Suprapubic skin (tissue), 4 donors: ENCODE measurements at regions not wholly inside any gene's neighbourhood (a gene's known extent, or its start where the extent isn't known, plus 50 kb on each side); places are given as distances from the start of the nearest gene placed in this dataset.
A peak's percentile ranks its signal among the peaks of the same experiment; 100 is the strongest.

ENCODE experiments used
- DNase-seq, 2 donors: peaks; one replicate each; pipeline ENCODE4 v3.0.0-alpha.2; 2019; ENCODE audit warnings: low spot score in 2 of 2
- H3K27ac ChIP-seq: fragments of 200-600 bp; sonication (generic); one replicate; pipeline ENCODE4 v1.5.1; 2019
- H3K27me3 ChIP-seq: fragments of 200-600 bp; sonication (generic); one replicate; pipeline ENCODE4 v1.5.1; 2019
- H3K36me3 ChIP-seq: fragments of 200-600 bp; sonication (generic); one replicate; pipeline ENCODE4 v1.5.1; 2019
- H3K4me1 ChIP-seq: fragments of 200-600 bp; sonication (generic); one replicate; pipeline ENCODE4 v1.5.1; 2019
- H3K4me3 ChIP-seq: fragments of 200-600 bp; sonication (generic); one replicate; pipeline ENCODE4 v1.5.1; 2019; ENCODE audit warnings: mild to moderate bottlenecking
- H3K9me3 ChIP-seq: fragments of 200-600 bp; sonication (generic); one replicate; pipeline ENCODE4 v1.5.1; 2019
- EP300 ChIP-seq: sonication (generic); formaldehyde crosslinking; IDR thresholded peaks from one replicate; pipeline ENCODE4 v1.6.1; 2017; ENCODE audit warnings: antibody characterized with exemption
- POLR2A ChIP-seq, 2 donors: fragments of 450-650 bp; IDR thresholded peaks; one replicate each; pipeline ENCODE4 v1.6.1; 2017; ENCODE audit warnings: antibody characterized with exemption in 2 of 2, mild to moderate bottlenecking in 2 of 2, moderate library complexity in 2 of 2
- POLR2AphosphoS5 ChIP-seq, 3 donors: sonication (generic); formaldehyde crosslinking; IDR thresholded peaks; one replicate each; pipeline ENCODE4 v1.6.1; 2017; ENCODE audit warnings: antibody characterized with exemption in 3 of 3
- WGBS: methylation state at CpG from one replicate; pipeline ENCODE4 v1.1.5; 2018; 5-methylcytosine and 5-hydroxymethylcytosine counted together
- TF ChIP-seq, protein P1 (sequence below), 2 donors: fragments of 200-600 bp in 1 of 2; fragments of 450-650 bp in 1 of 2; sonication (generic) in 1 of 2; IDR thresholded peaks; one replicate each; pipeline ENCODE4 v1.5.1; 2016 to 2019; ENCODE audit warnings: antibody characterized with exemption in 2 of 2, mild to moderate bottlenecking in 1 of 2, moderate library complexity in 1 of 2

DNA sequence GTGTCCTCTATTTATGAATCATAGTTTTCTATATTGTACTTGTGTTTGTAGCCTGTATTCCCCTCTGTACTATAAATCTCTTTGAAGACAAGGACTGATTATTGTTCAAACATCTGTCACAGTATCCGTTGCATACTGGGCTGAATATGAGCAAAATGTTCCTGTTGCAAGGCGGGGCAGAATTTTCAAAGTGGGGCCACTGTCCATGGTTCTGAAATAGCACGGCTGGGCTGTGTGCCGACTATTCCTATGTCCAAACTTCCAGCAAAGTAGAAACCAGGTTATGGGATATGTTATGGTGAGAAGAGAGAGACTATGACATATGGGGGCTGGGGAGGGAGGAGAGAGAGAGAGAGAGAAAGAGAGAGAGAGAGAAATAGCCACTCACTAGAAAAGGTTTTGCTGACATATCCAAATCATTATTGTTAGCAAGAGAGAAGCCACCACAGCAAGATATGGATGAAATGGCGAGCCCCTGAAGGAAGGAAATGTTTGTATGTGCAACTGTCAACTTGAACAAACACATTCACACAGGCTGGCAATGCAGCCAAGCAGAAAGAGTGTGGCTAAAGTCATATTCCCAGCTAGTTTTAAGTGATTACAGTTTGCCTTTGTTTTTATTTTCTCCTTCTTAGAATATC lies 107.0 kb upstream of the GPR12 start:
- Histone ChIP-seq H3K27me3 (peaks cover 7% of the 10 kb centered on the region), H3K9me3 (no peaks in the 10 kb centered on the region), H3K4me3 (no peak overlapping the region), H3K36me3 (no peaks in the 10 kb centered on the region), H3K4me1 (no peaks in the 10 kb centered on the region), H3K27ac (no peak overlapping the region)
- 16% methylated on average over 5 of the region's 5 CpGs for WGBS
- TF ChIP-seq POLR2AphosphoS5 (IDR thresholded peaks at IDR 0.05) (no peak), POLR2A (IDR thresholded peaks at IDR 0.05) (no peak), EP300 (no peak)
- TF ChIP-seq, protein P1, sequence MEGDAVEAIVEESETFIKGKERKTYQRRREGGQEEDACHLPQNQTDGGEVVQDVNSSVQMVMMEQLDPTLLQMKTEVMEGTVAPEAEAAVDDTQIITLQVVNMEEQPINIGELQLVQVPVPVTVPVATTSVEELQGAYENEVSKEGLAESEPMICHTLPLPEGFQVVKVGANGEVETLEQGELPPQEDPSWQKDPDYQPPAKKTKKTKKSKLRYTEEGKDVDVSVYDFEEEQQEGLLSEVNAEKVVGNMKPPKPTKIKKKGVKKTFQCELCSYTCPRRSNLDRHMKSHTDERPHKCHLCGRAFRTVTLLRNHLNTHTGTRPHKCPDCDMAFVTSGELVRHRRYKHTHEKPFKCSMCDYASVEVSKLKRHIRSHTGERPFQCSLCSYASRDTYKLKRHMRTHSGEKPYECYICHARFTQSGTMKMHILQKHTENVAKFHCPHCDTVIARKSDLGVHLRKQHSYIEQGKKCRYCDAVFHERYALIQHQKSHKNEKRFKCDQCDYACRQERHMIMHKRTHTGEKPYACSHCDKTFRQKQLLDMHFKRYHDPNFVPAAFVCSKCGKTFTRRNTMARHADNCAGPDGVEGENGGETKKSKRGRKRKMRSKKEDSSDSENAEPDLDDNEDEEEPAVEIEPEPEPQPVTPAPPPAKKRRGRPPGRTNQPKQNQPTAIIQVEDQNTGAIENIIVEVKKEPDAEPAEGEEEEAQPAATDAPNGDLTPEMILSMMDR (IDR thresholded peaks at IDR 0.05), result no peak
- DNase-seq, result no peak

- 82% methylated on average over 5 of the region's 5 CpGs for whole genome bisulfite sequencing
These were observed 104.0 kb upstream of the GPR12 start for GRCh38 chr13:26864576-26864975.

GRCh38 chr13:26861941-26862340 lies 101.4 kb upstream of the GPR12 start:
- no peaks in the 10 kb centered on the region for H3K9me3 ChIP-seq
- no peaks in the 10 kb centered on the region for H3K4me1 ChIP-seq
- H3K36me3 ChIP-seq, result no peaks in the 10 kb centered on the region
- peaks cover 8% of the 10 kb centered on the region for H3K27me3 ChIP-seq
- DNase-seq, result no peak
- H3K4me3 ChIP-seq, result no peak overlapping the region
- TF ChIP-seq, protein P1 (IDR thresholded peaks at IDR 0.05), result no peak
- no peak for TF ChIP-seq POLR2A (IDR thresholded peaks at IDR 0.05)
- TF ChIP-seq EP300, result no peak
- TF ChIP-seq POLR2AphosphoS5 (IDR thresholded peaks at IDR 0.05), result no peak
- 33% methylated on average over 2 of the region's 2 CpGs for WGBS
- no peak overlapping the region for H3K27ac ChIP-seq

More at GRCh38 chr13:26864576-26864975, 104.0 kb upstream of the GPR12 start:
- TF ChIP-seq EP300 (no peak), POLR2AphosphoS5 (IDR thresholded peaks at IDR 0.05) (no peak), POLR2A (IDR thresholded peaks at IDR 0.05) (no peak)
- TF ChIP-seq, protein P1 (IDR thresholded peaks at IDR 0.05), result no peak
- Histone ChIP-seq H3K36me3 (no peaks in the 10 kb centered on the region), H3K9me3 (no peaks in the 10 kb centered on the region), H3K27ac (no peak overlapping the region), H3K4me3 (no peak overlapping the region), H3K4me1 (no peaks in the 10 kb centered on the region), H3K27me3 (peaks cover 6% of the 10 kb centered on the region)
- DNase-seq, result no peak

DNA sequence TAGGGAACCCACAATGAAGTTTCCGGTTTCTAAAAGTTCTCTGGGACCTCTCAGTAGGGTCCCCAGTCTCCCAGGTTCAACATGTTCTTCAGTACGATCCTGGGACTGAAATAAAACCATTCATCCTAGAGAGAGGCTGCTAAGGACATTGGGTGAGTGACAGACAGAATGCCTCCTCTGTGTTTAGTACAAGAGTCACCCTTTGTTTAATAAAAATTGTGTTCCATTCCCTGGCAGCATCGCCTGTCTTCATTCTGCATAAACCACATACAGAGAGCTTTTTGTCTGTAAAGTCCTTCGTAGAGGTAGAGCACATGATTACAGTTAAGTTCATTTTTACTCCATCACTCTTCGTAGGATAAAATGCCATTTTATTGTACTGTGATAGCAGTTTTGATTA lies 95.3 kb upstream of the GPR12 start:
- no peak overlapping the region for H3K4me3 ChIP-seq
- H3K27me3 ChIP-seq, result peaks cover 7% of the 10 kb centered on the region
- no peaks in the 10 kb centered on the region for H3K36me3 ChIP-seq
- H3K4me1 ChIP-seq, result no peaks in the 10 kb centered on the region
- no peak for DNase-seq
- TF ChIP-seq EP300 (no peak), POLR2A (IDR thresholded peaks at IDR 0.05) (no peak), POLR2AphosphoS5 (IDR thresholded peaks at IDR 0.05) (no peak)
- TF ChIP-seq, protein P1 (IDR thresholded peaks at IDR 0.05), result no peak
- peak overlapping the region; percentile 65 for H3K27ac ChIP-seq
- WGBS, result 75% methylated on average over 5 of the region's 5 CpGs
- H3K9me3 ChIP-seq, result no peaks in the 10 kb centered on the region

DNA sequence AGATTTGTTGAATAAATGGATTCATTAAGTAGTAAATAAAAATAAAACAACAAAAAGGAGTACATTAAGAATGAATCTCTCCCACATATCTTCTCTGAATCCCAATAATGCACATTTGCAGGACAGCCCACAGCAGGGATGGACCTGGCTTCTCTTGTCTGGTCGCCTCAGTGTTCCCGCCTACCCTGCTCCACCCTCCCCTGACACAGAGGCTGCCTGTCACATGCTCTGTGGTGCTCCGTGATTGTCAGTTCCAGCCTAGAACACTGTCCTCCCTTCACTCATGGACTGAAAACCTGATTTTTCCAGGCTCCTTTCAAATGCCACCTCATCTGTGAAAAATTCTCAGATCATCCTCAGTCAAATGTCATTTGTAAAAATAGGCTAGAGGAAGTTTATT lies 94.5 kb upstream of the GPR12 start:
- no peaks in the 10 kb centered on the region for H3K36me3 ChIP-seq
- TF ChIP-seq, protein P1 (IDR thresholded peaks at IDR 0.05), result no peak
- TF ChIP-seq EP300 (no peak), POLR2AphosphoS5 (IDR thresholded peaks at IDR 0.05) (no peak), POLR2A (IDR thresholded peaks at IDR 0.05) (no peak)
- H3K4me3 ChIP-seq, result no peak overlapping the region
- no peaks in the 10 kb centered on the region for H3K9me3 ChIP-seq
- 39% methylated on average over 3 of the region's 3 CpGs for WGBS
- no peak for DNase-seq
- H3K27me3 ChIP-seq, result peaks cover 7% of the 10 kb centered on the region
- no peaks in the 10 kb centered on the region for H3K4me1 ChIP-seq
- peak overlapping the region; percentile 65 for H3K27ac ChIP-seq
